Left colon (tissue), 2 donors: ENCODE measurements at regions not wholly inside any gene's neighbourhood (a gene's known extent, or its start where the extent isn't known, plus 50 kb on each side); places are given as distances from the start of the nearest gene placed in this dataset.
A peak's percentile ranks its signal among the peaks of the same experiment; 100 is the strongest.

Experiments used
- ATAC-seq: fragments of 200-7000 bp; cut with Tn5 transposase; one replicate; pipeline ENCODE4 v1.9.1; 2020; ENCODE audit warnings: mild to moderate bottlenecking, moderate library complexity
- DNase-seq, 2 donors: peaks; one replicate each; pipeline ENCODE4 v3.0.0-alpha.2; 2020
- intact Hi-C, 2 donors: fragments of 100-400 bp; cut with DNase I in 1 of 2; cut with micrococcal nuclease in 1 of 2; formaldehyde crosslinking; loops; one replicate each; pipeline versions ENCODE4 v1.11.2 to v1.14.0; 2022; cut with DNase I, micrococcal nuclease
- donor health status: DM: no; HTN: no; CAD: no.
- donor health status: DM: yes; HTN: yes; CAD: no.

- intact Hi-C loops, result no loop called here
- DNase-seq, result no peak
- ATAC-seq, result no peak
These were observed 557.2 kb downstream of the INHBA start for GRCh38 chr7:41145656-41146055.

GRCh38 chr7:41142904-41143473 is 559.9 kb downstream of the INHBA start:
- ATAC-seq, result no peak
- intact Hi-C loops, result no loop called here
- DNase-seq, result no peak

GRCh38 chr7:41139789-41140188 is 563.1 kb downstream of the INHBA start:
- DNase-seq (no peak), ATAC-seq (no peak)
- intact Hi-C loops, result no loop called here

- DNase-seq (no peak), ATAC-seq (no peak)
- intact Hi-C loops, result no loop called here
These were observed 566.3 kb downstream of the INHBA start for GRCh38 chr7:41136551-41136950.

- DNase-seq, result no peak
- no peak for ATAC-seq
- intact Hi-C loops, result no loop called here
These were observed 567.4 kb downstream of the INHBA start for GRCh38 chr7:41135511-41135910.

- no peak for ATAC-seq
- intact Hi-C loops, result no loop called here
- DNase-seq, result no peak
These were observed 568.3 kb downstream of the INHBA start for GRCh38 chr7:41134300-41135255.

GRCh38 chr7:41133690-41134299 is 569.1 kb downstream of the INHBA start:
- ATAC-seq (no peak), DNase-seq (no peak)
- intact Hi-C loops, result no loop called here

GRCh38 chr7:41131956-41132355 is 570.9 kb downstream of the INHBA start:
- DNase-seq (no peak), ATAC-seq (no peak)
- intact Hi-C loops, result no loop called here

- ATAC-seq (no peak), DNase-seq (no peak)
- intact Hi-C loops, result no loop called here
These were observed 572.2 kb downstream of the INHBA start for GRCh38 chr7:41130561-41131236.

GRCh38 chr7:41130086-41130485 is 572.8 kb downstream of the INHBA start:
- intact Hi-C loops, result no loop called here
- DNase-seq, result no peak
- no peak for ATAC-seq

GRCh38 chr7:41125343-41125742 is 577.5 kb downstream of the INHBA start:
- ATAC-seq (no peak), DNase-seq (no peak)
- intact Hi-C loops, result no loop called here

GRCh38 chr7:41122256-41122987 is 580.5 kb downstream of the INHBA start:
- DNase-seq (no peak), ATAC-seq (peak; percentile 37)
- intact Hi-C loops, result no loop called here

- DNase-seq (no peak), ATAC-seq (no peak)
- intact Hi-C loops, result no loop called here
These were observed 581.7 kb downstream of the INHBA start for GRCh38 chr7:41121228-41121627.

- DNase-seq (no peak), ATAC-seq (no peak)
- intact Hi-C loops, result no loop called here
These were observed 584.4 kb downstream of the INHBA start for GRCh38 chr7:41118486-41118885.

- intact Hi-C loops, result no loop called here
These were observed 585.5 kb downstream of the INHBA start for GRCh38 chr7:41117431-41117830.

GRCh38 chr7:41116817-41117216 is 586.1 kb downstream of the INHBA start:
- no peak for ATAC-seq
- DNase-seq, result no peak
- intact Hi-C loops, result no loop called here

More at GRCh38 chr7:41117431-41117830, 585.5 kb downstream of the INHBA start:
- DNase-seq (no peak), ATAC-seq (no peak)

- ATAC-seq, result no peak
- intact Hi-C loops, result no loop called here
These were observed 586.6 kb downstream of the INHBA start for GRCh38 chr7:41116337-41116736.

GRCh38 chr7:41114691-41115090 is 588.2 kb downstream of the INHBA start:
- intact Hi-C loops, result no loop called here
- DNase-seq, result no peak
- ATAC-seq, result no peak

More at GRCh38 chr7:41116337-41116736, 586.6 kb downstream of the INHBA start:
- no peak for DNase-seq

- no peak for DNase-seq
These were observed 588.8 kb downstream of the INHBA start for GRCh38 chr7:41114131-41114530.

More at GRCh38 chr7:41114131-41114530, 588.8 kb downstream of the INHBA start:
- ATAC-seq, result no peak
- intact Hi-C loops, result no loop called here
